ENCODE measurements at regions not wholly inside any gene's neighbourhood (a gene's known extent, or its start where the extent isn't known, plus 50 kb on each side); places are given as distances from the start of the nearest gene placed in this dataset.

DNA sequence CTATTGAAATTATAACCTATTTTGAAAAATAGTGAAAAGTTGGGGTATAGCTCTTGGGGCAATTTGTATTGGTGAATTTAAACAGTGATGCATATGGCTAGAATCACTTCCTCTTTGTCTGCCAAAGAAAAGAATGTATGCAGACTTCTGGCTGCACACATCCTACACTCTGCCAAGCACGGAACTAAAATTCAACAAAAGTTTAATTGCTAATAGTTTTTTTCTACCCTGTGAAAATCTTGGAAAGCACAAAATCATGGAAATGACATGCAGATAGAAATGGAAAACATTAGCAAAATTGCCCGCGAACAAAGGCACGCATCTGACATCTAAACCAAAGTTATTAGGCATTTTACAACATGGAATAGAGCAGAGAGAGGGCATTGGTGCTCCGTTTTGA is 106.4 kb upstream of the PDE10A start:
- POLR2A ChIA-PET = interaction anchor here (0.6 kb wide), 1 partner anchor 311 kb away, joined by 3 read pairs; no protein-coding TSS in a partner anchor
- no peak overlapping the region for H3K27ac Mint-ChIP-seq

DNA sequence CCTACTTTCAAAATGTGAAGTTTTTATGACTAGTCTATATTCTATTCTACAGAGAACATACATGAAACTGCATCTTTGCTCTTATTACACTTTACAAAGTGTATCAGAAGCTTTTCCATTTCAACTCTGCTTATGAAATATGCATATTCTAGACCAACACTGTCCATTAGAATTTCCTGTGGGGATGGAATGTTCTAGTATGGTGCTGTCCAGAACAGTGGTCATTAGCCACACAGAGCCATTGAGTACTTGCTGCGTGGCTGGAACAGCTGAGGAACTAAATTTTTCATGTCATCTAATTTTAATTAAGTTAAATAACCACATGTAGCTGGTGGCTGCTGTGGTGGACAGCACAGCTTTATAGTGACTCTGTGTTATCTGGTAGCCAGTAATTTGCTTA is 105.9 kb upstream of the PDE10A start:
- Mint-ChIP-seq H3K9me3 (no peaks in the 10 kb centered on the region), H3K36me3 (no peaks in the 10 kb centered on the region), H3K4me1 (no peaks in the 10 kb centered on the region), H3K27ac (no peak overlapping the region), H3K4me3 (no peak overlapping the region), H3K27me3 (ENCODE audit: low read depth) (peaks cover 32% of the 10 kb centered on the region)
- CTCF ChIA-PET = no interaction called here
- DNase-seq (ENCODE audit: low spot score) = no peak
- no peak for TF ChIP-seq TEAD4 (CRISPR knock-in tag; IDR thresholded peaks at IDR 0.05)
- no peak for TF ChIP-seq NR1H2 (CRISPR knock-in tag; IDR thresholded peaks at IDR 0.05)
- TF ChIP-seq ZNF416 (CRISPR knock-in tag; IDR thresholded peaks at IDR 0.05) = no peak
- no peak for TF ChIP-seq HMGA2 (CRISPR knock-in tag; IDR thresholded peaks at IDR 0.05)
- TF ChIP-seq SOX15 (CRISPR knock-in tag; IDR thresholded peaks at IDR 0.05) = no peak
- no peak for TF ChIP-seq TCF7 (CRISPR knock-in tag; IDR thresholded peaks at IDR 0.05; ENCODE audit: low read depth)
- no peak for TF ChIP-seq ZNF138 (CRISPR knock-in tag; conservative IDR thresholded peaks at IDR 0.05)
- TF ChIP-seq ZBTB21 (CRISPR knock-in tag; IDR thresholded peaks at IDR 0.05; ENCODE audit: borderline replicate concordance) = no peak
- TF ChIP-seq, protein P1, sequence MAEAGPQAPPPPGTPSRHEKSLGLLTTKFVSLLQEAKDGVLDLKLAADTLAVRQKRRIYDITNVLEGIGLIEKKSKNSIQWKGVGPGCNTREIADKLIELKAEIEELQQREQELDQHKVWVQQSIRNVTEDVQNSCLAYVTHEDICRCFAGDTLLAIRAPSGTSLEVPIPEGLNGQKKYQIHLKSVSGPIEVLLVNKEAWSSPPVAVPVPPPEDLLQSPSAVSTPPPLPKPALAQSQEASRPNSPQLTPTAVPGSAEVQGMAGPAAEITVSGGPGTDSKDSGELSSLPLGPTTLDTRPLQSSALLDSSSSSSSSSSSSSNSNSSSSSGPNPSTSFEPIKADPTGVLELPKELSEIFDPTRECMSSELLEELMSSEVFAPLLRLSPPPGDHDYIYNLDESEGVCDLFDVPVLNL (CRISPR knock-in tag; IDR thresholded peaks at IDR 0.05; ENCODE audit: borderline replicate concordance, low read depth) = no peak
- TF ChIP-seq, protein P2, sequence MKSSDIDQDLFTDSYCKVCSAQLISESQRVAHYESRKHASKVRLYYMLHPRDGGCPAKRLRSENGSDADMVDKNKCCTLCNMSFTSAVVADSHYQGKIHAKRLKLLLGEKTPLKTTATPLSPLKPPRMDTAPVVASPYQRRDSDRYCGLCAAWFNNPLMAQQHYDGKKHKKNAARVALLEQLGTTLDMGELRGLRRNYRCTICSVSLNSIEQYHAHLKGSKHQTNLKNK (CRISPR knock-in tag; IDR thresholded peaks at IDR 0.05) = no peak
- TF ChIP-seq, protein P3, sequence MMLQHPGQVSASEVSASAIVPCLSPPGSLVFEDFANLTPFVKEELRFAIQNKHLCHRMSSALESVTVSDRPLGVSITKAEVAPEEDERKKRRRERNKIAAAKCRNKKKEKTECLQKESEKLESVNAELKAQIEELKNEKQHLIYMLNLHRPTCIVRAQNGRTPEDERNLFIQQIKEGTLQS (CRISPR knock-in tag; conservative IDR thresholded peaks at IDR 0.05) = no peak
- no peak for TF ChIP-seq SMAD3 (CRISPR knock-in tag; IDR thresholded peaks at IDR 0.05; ENCODE audit: borderline replicate concordance)
- no peak for TF ChIP-seq NR3C1 (CRISPR knock-in tag; conservative IDR thresholded peaks at IDR 0.05; ENCODE audit: low read depth)
- TF ChIP-seq, protein P4, sequence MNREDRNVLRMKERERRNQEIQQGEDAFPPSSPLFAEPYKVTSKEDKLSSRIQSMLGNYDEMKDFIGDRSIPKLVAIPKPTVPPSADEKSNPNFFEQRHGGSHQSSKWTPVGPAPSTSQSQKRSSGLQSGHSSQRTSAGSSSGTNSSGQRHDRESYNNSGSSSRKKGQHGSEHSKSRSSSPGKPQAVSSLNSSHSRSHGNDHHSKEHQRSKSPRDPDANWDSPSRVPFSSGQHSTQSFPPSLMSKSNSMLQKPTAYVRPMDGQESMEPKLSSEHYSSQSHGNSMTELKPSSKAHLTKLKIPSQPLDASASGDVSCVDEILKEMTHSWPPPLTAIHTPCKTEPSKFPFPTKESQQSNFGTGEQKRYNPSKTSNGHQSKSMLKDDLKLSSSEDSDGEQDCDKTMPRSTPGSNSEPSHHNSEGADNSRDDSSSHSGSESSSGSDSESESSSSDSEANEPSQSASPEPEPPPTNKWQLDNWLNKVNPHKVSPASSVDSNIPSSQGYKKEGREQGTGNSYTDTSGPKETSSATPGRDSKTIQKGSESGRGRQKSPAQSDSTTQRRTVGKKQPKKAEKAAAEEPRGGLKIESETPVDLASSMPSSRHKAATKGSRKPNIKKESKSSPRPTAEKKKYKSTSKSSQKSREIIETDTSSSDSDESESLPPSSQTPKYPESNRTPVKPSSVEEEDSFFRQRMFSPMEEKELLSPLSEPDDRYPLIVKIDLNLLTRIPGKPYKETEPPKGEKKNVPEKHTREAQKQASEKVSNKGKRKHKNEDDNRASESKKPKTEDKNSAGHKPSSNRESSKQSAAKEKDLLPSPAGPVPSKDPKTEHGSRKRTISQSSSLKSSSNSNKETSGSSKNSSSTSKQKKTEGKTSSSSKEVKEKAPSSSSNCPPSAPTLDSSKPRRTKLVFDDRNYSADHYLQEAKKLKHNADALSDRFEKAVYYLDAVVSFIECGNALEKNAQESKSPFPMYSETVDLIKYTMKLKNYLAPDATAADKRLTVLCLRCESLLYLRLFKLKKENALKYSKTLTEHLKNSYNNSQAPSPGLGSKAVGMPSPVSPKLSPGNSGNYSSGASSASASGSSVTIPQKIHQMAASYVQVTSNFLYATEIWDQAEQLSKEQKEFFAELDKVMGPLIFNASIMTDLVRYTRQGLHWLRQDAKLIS (CRISPR knock-in tag; IDR thresholded peaks at IDR 0.05; ENCODE audit: borderline replicate concordance) = no peak
- ATAC-seq = no peak
- POLR2A ChIA-PET = no interaction called here

More for the DNA sequence above, 106.4 kb upstream of the PDE10A start:
- Mint-ChIP-seq H3K4me1 (no peaks in the 10 kb centered on the region), H3K27me3 (ENCODE audit: low read depth) (peaks cover 32% of the 10 kb centered on the region), H3K9me3 (no peaks in the 10 kb centered on the region), H3K4me3 (no peak overlapping the region), H3K36me3 (no peaks in the 10 kb centered on the region)
- no peak for DNase-seq (ENCODE audit: low spot score)
- CTCF ChIA-PET = interaction anchor here (0.9 kb wide), 1 partner anchor 42 kb away, joined by 4 read pairs; no protein-coding TSS in a partner anchor
- TF ChIP-seq, protein P4 (CRISPR knock-in tag; IDR thresholded peaks at IDR 0.05; ENCODE audit: borderline replicate concordance) = no peak
- TF ChIP-seq, protein P5, sequence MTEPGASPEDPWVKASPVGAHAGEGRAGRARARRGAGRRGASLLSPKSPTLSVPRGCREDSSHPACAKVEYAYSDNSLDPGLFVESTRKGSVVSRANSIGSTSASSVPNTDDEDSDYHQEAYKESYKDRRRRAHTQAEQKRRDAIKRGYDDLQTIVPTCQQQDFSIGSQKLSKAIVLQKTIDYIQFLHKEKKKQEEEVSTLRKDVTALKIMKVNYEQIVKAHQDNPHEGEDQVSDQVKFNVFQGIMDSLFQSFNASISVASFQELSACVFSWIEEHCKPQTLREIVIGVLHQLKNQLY (CRISPR knock-in tag; IDR thresholded peaks at IDR 0.05) = no peak
- no peak for TF ChIP-seq OVOL2 (CRISPR knock-in tag; IDR thresholded peaks at IDR 0.05; ENCODE audit: borderline replicate concordance)
- ATAC-seq = no peak
